Activated CD4-positive, CD25-positive, alpha-beta regulatory T cell treated with anti-CD3 and anti-CD28 coated beads, Interleukin-2, amount 50 U/mL, for 72 hours (primary cell): ENCODE measurements at regions not wholly inside any gene's neighbourhood (a gene's known extent, or its start where the extent isn't known, plus 50 kb on each side); places are given as distances from the start of the nearest gene placed in this dataset.
"Not testable (repeated sequence)": the region's sequence is repeated elsewhere in the genome, so short reads cannot be mapped to it uniquely, and the experiment has no call there.

Source experiments
- DNase-seq: peaks from one replicate; pipeline ENCODE4 v3.0.0; 2021

DNA sequence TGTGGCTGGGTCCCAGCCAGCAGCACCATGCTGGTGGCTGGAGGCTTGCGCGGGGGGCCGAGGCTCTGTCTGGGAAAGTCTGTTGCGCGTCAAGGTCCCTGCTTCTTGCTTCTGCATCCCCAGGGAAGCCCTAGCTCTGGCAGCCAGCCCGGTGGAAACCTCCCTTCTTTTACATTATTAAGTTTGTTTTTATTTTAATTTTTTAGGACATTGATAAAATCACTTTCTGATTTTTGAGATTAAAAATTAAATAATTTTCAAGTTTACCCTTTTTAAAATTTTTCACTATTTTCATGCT, 81.6 kb downstream of the TRIM51G start:
- not testable (repeated sequence) for DNase-seq

DNA sequence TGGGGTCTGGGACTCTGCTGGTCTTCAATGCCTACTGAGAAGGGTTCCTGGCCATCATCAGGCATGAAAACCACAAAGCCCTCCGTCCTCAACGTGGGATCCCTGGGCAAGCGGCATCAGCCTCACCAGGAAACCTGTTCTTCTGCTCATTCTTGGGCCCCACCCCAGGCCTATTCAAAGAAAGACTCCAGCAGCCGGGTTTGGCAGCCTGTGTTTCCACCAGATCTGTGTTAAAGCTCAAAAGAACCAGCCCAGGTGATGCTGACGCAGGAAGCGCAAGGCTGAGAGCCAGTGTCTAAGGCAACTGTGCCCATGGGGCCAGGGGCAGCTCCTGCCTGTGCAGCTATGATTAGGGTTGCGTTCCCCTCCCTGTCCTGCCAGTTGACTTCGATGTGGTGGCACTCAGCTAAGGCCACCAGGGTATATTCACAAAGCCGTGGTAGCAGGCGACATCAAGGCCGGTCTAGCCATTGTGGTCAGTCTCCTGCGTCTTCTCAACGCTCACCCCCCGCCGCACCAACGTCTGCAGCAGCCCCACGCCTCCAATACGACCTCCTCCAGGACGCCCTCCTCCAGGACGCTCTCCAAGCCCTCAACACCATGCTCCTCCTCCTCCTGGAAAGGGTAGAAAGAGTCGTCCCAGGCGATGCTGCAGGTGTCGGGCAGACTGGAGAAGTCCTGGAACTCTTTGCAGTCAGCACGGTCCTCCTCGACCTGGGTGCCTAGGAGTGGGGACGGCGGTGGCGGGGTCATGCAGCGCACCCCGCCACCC, 82.1 kb downstream of the TRIM51G start:
- not testable (repeated sequence) for DNase-seq

DNA sequence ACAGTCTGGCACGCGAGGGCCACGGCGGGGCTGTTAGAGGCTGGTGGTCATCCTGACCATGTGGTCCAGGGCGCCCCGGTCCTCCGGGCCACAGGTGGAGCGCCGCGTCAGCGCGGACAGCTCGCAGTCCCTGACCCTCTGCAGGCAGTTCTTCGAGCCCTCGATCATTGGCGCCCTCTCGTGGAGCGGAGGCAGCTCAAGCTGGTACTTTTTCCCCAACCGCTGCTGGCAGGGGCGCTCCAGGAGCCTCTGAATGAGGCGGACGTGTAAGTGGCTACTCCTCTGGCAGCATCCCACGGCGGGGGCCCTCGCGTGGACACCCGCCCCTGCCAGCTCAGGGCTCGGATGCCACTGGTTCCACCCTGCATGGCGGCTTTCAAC, 82.9 kb downstream of the TRIM51G start:
- DNase-seq, result not testable (repeated sequence)

DNA sequence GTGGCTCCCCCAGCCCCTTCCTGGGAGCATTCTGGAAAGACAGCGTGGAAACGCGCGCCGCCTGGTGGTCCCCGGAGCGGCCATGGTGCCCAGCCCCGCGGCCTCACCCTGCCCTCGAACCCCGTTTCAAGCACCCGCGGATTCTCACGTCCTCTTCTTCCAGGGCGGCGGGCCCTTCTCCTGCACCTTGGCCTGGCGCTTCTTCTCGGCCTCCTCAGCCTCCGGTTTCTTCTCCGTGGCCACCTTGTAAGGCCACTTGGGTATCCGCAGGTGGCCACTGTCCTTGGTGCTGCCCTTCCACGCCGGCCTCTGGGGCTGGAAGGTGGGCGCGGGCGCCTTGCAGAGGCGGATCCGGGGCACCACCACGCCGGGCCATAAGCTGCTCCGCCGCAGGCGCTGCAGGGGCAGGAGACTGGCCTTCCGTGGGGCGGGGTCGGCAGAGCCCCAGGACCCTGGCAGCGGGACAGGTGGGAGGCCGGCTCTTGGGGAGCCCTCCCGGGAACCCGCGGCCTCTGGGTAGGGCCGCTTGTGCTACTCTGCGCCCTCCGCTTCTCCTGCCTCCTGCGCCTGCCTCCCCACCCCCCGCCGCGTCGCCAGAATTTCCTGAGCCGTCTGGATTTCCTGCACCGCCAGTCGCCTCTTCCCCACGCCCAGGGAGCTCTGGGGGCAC, 83.4 kb downstream of the TRIM51G start:
- no peak for DNase-seq

DNA sequence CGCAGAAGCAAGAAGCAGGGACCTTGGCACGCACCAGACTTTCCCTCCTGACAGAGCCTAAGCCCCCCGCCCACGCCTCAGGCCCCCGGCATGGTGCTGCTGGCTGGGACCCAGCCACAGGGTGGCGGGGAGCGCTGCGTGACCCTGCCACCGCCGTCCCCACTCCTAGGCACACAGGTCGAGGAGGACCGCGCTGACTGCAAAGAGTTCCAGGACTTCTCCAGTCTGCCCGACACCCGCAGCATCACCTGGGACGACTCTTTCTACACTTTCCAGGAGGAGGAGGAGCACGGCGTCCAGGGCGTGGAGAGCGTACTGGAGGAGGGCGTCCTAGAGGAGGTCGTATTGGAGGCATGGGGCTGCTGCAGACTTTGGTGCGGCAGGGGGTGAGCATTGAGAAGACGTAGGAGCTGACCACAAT, 103.7 kb downstream of the TRIM51G start:
- DNase-seq, result peak; percentile 23

DNA sequence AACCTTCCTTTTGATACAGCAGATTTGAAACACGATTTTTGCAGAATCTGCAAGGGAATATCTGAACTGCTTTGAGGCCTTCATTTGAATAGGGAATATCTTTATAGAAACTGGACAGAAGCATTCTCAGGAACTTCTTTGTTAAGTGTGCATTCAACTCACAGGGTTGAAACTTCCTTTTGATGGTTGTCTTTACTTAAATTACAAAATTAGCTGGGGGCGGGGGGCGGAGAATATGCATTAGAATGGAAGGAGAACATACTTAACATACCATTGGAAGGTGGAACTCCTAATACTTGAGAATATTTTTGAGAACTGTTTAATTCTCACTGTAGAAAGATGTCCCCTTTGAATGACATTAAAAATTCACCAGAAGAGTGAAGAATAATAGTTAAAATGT, 104.4 kb downstream of the TRIM51G start:
- DNase-seq, result no peak
